ENCODE measurements at regions not wholly inside any gene's neighbourhood (a gene's known extent, or its start where the extent isn't known, plus 50 kb on each side); places are given as distances from the start of the nearest gene placed in this dataset.

- peak in 1 of 2 donors; percentile 34 for TF ChIP-seq CTCF (conservative IDR thresholded peaks at IDR 0.05 in 1 of 2, IDR thresholded peaks at IDR 0.05 in 1 of 2; ENCODE audit: low read depth in 1 of 2, low read length in 2 of 2)
- no peak for TF ChIP-seq EZH2 (IDR thresholded peaks at IDR 0.05; ENCODE audit: low read length, missing control alignments)
Measured at GRCh38 chr7:17063045-17063383, 181.2 kb upstream of the AGR3 start.

All from fibroblast of lung (primary cell).